ENCODE measurements at regions not wholly inside any gene's neighbourhood (a gene's known extent, or its start where the extent isn't known, plus 50 kb on each side); places are given as distances from the start of the nearest gene placed in this dataset.
"Not testable (repeated sequence)": the region's sequence is repeated elsewhere in the genome, so short reads cannot be mapped to it uniquely, and the experiment has no call there.

GRCh38 chr10:94232711-94233383 is 129.9 kb downstream of the NOC3L start:
- DNase-seq = no peak

- no peak for DNase-seq
Measured at GRCh38 chr10:94235461-94235860, 127.3 kb downstream of the NOC3L start.

DNA sequence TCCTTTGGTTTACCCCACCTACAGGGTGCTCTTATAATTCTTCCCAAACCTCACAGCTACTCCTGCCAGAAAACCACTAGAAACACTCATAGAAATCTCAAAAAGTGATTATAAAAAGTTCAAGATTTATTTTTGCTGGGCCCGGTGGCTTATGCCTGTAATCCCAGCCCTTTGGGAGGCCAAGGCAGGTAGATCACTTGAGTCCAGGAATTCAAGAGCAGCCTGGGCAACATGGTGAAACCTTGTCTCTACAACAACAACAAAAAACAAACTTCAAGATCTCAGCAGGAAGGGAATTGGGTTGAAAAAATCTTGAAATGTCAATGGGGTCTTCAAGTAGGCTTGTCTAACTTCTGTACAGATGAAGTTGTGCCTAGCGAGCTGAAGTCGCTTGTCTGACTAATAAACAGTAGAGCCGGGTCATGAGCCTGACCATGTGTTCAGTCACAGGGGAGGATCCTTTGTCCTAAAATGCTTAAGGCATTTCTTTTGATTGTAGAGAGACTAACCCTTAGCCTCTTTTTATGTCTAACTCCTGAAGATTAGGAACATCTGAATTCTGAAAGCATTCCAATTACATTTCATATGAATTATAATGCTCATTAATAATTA is 124.6 kb downstream of the NOC3L start:
- no peak for DNase-seq

DNA sequence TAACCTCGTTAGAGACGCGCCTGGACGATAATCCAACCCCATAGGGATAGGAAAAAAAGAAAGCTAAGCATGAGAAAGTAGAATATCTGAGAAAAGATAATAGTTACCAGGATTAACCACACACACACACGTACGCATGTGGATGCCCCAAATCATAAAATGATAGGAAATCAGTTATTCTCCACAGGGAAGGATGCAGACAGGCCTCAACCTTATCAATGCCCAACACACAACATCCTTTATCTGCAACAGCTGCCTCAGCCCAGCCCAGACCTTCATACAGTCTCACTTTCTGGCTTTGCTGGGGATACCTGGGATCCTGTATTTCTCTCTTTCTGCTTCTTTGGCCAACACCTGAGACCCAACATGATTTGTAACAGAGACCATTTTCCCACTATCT is 123.0 kb downstream of the NOC3L start:
- no peak for DNase-seq

- no peak for DNase-seq
Measured at GRCh38 chr10:94240491-94240890, 122.2 kb downstream of the NOC3L start.

DNA sequence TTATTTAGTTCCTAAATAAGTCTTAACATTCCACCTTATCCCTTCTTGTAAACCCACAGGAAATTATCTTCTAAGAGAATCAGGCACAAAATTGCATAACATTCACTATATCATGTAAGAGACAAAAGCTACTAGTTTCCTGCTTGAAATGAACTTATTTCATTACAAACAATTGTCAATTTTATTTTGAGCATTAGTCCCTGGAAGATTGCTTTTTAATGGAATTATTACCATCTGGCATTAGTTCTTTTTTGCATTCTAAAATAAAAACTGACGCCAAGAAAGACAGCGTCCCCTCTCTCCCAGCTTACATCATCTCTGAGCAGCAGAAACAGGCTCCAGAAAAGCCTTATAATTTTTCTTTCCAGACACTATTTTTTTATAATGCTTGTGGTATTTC is 121.8 kb downstream of the NOC3L start:
- DNase-seq = no peak

DNA sequence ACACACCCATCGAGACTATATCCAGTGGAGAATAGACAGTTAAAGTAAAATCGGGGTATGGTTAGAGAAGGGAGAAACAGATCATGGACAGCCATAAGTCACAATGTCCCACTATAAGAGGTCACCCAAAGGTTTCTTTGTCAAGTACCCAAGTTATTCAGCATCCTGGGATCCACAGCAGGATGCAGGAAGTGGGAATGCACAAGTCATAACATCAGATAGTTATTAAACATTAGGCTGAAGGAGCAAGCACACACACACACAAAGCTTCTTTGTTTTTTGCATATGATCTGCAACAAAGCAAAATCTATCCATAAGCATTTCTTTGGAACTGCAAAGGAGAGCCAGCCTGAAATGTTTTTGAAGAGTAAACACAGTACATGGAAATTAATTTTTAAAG is 111.6 kb downstream of the NOC3L start:
- DNase-seq = no peak

GRCh38 chr10:94251568-94251967 is 111.2 kb downstream of the NOC3L start:
- DNase-seq = no peak

- DNase-seq = not testable (repeated sequence)
Measured at GRCh38 chr10:94257407-94257806, 105.3 kb downstream of the NOC3L start.

DNA sequence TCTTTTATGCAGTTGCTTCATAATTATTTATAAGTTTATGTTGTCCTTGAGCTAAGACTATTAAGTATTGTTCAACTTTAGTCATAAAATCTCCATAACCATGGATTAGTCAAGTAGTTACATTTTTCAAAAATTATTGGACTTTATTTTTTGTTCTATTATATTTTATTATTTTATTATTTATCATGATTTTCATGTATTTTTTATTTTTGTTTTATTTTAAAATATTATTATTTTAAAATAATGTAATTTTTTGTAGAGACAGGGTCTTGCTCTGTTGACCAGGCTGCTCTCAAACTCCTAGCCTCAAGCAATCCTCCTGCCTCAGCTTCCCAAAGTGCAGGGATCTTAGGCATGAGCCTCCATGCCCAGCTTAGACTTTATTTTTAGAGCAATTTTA is 102.3 kb downstream of the NOC3L start:
- no peak for DNase-seq

GRCh38 chr10:94264085-94264484 is 98.7 kb downstream of the NOC3L start:
- DNase-seq = no peak

DNA sequence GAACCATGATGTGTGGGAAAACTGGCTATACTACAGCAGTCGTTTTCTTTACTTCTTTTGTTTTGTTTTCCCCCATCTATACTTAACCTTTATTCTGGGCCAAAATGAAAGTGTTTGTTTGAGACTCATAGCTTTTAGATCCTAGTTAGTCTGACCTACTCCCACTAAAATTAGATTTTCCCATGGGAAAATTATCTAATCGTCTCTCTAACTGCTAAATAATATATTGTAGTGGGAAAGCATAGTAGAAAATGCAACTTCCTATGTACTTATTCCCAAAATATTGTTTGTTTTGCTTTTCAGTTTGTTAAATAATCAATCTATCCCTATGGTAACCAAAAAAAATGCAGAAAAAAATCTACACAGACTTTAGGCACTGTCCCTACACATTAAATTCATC is 96.6 kb downstream of the NOC3L start:
- DNase-seq = no peak

- no peak for DNase-seq
Measured at GRCh38 chr10:94268652-94269051, 94.1 kb downstream of the NOC3L start.

GRCh38 chr10:94274142-94274787 is 88.5 kb downstream of the NOC3L start:
- DNase-seq = peak; percentile 62

DNA sequence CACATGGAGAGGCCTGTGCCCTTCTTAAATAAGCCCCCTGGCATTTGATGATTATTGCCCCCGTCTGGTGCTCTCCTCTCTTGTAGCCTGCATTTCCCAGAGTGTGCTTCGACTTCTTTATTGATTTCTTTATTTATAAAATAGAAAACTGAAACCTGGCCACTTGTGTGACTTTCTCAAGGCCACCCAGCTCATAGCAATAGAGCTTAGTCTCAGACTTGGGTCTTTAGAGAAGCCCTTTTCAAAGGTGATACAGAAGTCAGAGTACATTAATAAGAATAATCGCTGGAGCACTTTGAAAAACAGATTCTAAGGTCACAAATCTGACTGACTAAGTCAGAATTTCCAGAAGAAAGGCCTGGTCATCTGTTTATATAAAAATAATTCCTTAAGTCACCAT is 86.6 kb downstream of the NOC3L start:
- no peak for DNase-seq

GRCh38 chr10:94277450-94277849 is 85.3 kb downstream of the NOC3L start:
- no peak for DNase-seq

GRCh38 chr10:94279835-94280709 is 82.7 kb downstream of the NOC3L start:
- DNase-seq = peak; percentile 44

GRCh38 chr10:94281654-94282053 is 81.1 kb downstream of the NOC3L start:
- DNase-seq = no peak

- DNase-seq = no peak
Measured at GRCh38 chr10:94282369-94282768, 80.4 kb downstream of the NOC3L start.

Data from femur (tissue), 1 donor.